Osteoblast (primary cell): ENCODE measurements at regions not wholly inside any gene's neighbourhood (a gene's known extent, or its start where the extent isn't known, plus 50 kb on each side); places are given as distances from the start of the nearest gene placed in this dataset.

Source experiments
- DNase-seq: peaks from one replicate; pipeline ENCODE4 v3.0.0; 2011; ENCODE audit warnings: low spot score, mixed read lengths; ENCODE audit not compliant: insufficient read length; ENCODE audit errors: missing footprints
- H2AFZ ChIP-seq: 2 replicates; pipeline ENCODE4 v1.6.0; 2011; ENCODE audit warnings: mild to moderate bottlenecking, low read length
- H3K27ac ChIP-seq: 2 replicates; pipeline ENCODE4 v1.5.1; 2011; ENCODE audit warnings: mild to moderate bottlenecking, low read depth, low read length, moderate library complexity
- H3K27me3 ChIP-seq: 2 replicates; pipeline ENCODE4 v1.6.0; 2012; ENCODE audit warnings: mild to moderate bottlenecking, control low read depth, inconsistent platforms, low read length, moderate library complexity; ENCODE audit not compliant: insufficient read depth
- H3K36me3 ChIP-seq: 2 replicates; pipeline ENCODE4 v1.5.1; 2011; ENCODE audit warnings: mild to moderate bottlenecking, low read length, control low read depth, moderate library complexity; ENCODE audit not compliant: insufficient read depth
- H3K4me1 ChIP-seq: 2 replicates; pipeline ENCODE4 v1.5.1; 2011; ENCODE audit warnings: mild to moderate bottlenecking, low read length, control low read depth, moderate library complexity; ENCODE audit not compliant: insufficient read depth
- H3K4me2 ChIP-seq: 2 replicates; pipeline ENCODE4 v1.6.0; 2011; ENCODE audit warnings: mild to moderate bottlenecking, low read length; ENCODE audit not compliant: insufficient read depth
- H3K4me3 ChIP-seq: fragments of 200-600 bp; sonication (generic); 3 replicates; pipeline ENCODE4 v1.5.1; 2012; ENCODE audit warnings: mild to moderate bottlenecking, low read length, inconsistent platforms; ENCODE audit not compliant: insufficient read depth
- H3K79me2 ChIP-seq: 2 replicates; pipeline ENCODE4 v1.6.0; 2012; ENCODE audit warnings: mild to moderate bottlenecking, low read length, control low read depth, inconsistent platforms; ENCODE audit not compliant: insufficient read depth
- H3K9me3 ChIP-seq: 2 replicates; pipeline ENCODE4 v1.5.1; 2011; ENCODE audit warnings: low read depth, low read length, control low read depth
- H4K20me1 ChIP-seq: 2 replicates; pipeline ENCODE4 v1.6.0; 2012; ENCODE audit warnings: mild to moderate bottlenecking, low read length, control low read depth; ENCODE audit not compliant: insufficient read depth
- TF ChIP-seq, protein P1 (sequence below): IDR thresholded peaks from 2 replicates; pipeline ENCODE4 v1.5.1; 2011; ENCODE audit warnings: mild to moderate bottlenecking, low read depth, low read length, moderate library complexity; ENCODE audit errors: extremely low read depth

DNA sequence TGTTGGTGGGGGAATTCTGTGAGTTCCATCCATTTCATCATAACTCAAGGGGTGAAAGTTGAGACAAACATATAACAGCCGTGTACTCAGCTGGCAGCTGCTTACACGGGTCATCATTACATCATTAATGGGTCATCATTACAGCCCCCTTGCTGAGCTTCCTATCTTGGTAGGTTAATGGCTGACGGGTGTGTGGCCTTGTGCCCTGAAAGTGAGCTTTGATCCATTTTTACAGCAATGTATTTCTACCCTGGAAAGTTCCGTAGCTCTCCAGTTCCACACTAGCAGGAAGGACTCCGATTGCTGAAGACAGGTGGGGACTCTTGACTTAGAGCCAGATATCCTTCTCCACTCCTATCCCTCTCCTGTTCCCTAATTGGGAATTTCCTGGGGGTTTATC is 105.2 kb upstream of the DLX2 start:
- Histone ChIP-seq H3K9me3 (no peaks in the 10 kb centered on the region), H3K27ac (no peak overlapping the region), H3K4me3 (no peak overlapping the region), H3K4me1 (peaks cover 10% of the 10 kb centered on the region), H2AFZ (no peak overlapping the region), H4K20me1 (no peaks in the 10 kb centered on the region), H3K27me3 (no peaks in the 10 kb centered on the region), H3K4me2 (no peak overlapping the region), H3K79me2 (no peaks in the 10 kb centered on the region), H3K36me3 (no peaks in the 10 kb centered on the region)
- TF ChIP-seq, protein P1, sequence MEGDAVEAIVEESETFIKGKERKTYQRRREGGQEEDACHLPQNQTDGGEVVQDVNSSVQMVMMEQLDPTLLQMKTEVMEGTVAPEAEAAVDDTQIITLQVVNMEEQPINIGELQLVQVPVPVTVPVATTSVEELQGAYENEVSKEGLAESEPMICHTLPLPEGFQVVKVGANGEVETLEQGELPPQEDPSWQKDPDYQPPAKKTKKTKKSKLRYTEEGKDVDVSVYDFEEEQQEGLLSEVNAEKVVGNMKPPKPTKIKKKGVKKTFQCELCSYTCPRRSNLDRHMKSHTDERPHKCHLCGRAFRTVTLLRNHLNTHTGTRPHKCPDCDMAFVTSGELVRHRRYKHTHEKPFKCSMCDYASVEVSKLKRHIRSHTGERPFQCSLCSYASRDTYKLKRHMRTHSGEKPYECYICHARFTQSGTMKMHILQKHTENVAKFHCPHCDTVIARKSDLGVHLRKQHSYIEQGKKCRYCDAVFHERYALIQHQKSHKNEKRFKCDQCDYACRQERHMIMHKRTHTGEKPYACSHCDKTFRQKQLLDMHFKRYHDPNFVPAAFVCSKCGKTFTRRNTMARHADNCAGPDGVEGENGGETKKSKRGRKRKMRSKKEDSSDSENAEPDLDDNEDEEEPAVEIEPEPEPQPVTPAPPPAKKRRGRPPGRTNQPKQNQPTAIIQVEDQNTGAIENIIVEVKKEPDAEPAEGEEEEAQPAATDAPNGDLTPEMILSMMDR, result no peak
- peak; percentile 72 for DNase-seq

DNA sequence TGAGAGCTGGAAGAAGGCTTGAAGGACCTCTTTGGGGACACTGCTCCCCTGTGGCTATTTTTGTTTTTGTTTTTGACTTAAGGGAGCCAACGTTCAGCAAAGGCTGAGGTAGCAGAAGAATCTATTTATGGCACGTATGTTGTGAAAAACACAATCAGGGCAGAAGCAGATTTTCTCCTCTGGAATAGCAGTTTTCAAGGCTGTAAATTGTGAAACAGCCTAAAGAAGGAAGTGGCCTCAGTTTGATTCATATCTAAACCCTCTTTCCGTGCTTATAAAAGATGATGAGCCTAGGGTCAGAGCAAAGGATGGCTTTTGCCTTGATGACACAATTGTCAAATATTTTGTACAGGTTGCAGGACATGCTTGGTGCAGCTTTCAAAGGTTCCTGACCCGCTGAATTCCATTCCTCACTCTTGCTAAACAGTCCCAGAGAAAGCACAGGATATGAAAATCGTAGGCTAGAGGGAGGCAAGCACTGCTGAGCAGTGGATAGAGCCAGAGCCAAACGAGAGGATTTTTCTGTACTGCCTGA is 106.2 kb upstream of the DLX2 start:
- Histone ChIP-seq H3K4me3 (no peak overlapping the region), H3K4me1 (peaks cover 10% of the 10 kb centered on the region), H3K36me3 (no peaks in the 10 kb centered on the region), H2AFZ (no peak overlapping the region), H3K27me3 (no peaks in the 10 kb centered on the region), H3K9me3 (no peaks in the 10 kb centered on the region), H3K79me2 (no peaks in the 10 kb centered on the region), H4K20me1 (no peaks in the 10 kb centered on the region), H3K4me2 (peak overlapping the region; percentile 27), H3K27ac (no peak overlapping the region)
- TF ChIP-seq, protein P1, result no peak
- peak; percentile 78 for DNase-seq

DNA sequence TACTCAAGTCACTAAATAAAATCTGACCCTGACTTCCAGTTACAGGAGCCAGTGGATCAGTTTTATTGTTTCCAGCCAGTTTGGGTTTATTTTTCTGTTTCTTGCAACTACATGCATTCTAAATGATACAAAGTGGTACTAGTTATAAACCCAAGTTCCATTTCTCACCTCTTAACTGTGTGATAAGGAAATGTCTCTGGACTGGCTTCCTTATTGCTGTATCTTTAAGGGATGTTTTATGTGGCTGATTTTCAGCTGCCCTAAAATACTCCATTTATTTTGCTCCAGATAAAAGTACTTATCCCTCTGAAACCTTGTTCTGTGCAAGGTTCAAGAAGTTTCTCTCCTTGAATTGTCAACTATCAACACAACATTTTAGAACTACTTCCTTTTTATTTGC is 107.9 kb upstream of the DLX2 start:
- TF ChIP-seq, protein P1, result no peak
- H3K4me1 ChIP-seq, result peaks cover 10% of the 10 kb centered on the region
- no peaks in the 10 kb centered on the region for H3K9me3 ChIP-seq
- DNase-seq, result no peak
- no peaks in the 10 kb centered on the region for H3K27me3 ChIP-seq
- H3K79me2 ChIP-seq, result no peaks in the 10 kb centered on the region
- H3K27ac ChIP-seq, result no peak overlapping the region
- H3K36me3 ChIP-seq, result no peaks in the 10 kb centered on the region
- no peaks in the 10 kb centered on the region for H4K20me1 ChIP-seq
- no peak overlapping the region for H3K4me3 ChIP-seq
- H2AFZ ChIP-seq, result no peak overlapping the region
- no peak overlapping the region for H3K4me2 ChIP-seq

DNA sequence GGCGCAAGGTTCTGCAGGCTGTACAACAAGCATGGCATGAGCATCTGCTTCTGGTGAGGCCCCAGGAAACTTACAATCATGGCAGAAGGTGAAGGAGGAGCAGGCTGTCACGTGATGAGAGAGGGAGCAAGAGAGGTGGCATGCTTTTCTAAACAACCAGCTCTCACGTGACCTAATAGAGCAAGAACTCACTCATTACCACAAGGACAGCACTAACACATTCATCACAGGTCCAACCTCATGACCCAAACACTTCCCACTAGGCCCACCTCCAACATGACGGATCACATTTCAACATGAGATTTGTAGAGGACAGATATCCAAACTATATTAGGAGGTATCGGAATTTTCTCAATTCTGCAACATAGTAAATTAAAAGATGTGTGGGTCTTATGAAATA is 108.8 kb upstream of the DLX2 start:
- Histone ChIP-seq H3K36me3 (no peaks in the 10 kb centered on the region), H3K4me2 (no peak overlapping the region), H3K4me1 (peaks cover 10% of the 10 kb centered on the region), H2AFZ (no peak overlapping the region), H3K9me3 (no peaks in the 10 kb centered on the region), H4K20me1 (no peaks in the 10 kb centered on the region), H3K79me2 (no peaks in the 10 kb centered on the region), H3K27me3 (no peaks in the 10 kb centered on the region), H3K4me3 (no peak overlapping the region), H3K27ac (no peak overlapping the region)
- DNase-seq, result no peak
- TF ChIP-seq, protein P1, result no peak
